Breast epithelium (tissue), 4 donors: ENCODE measurements at regions not wholly inside any gene's neighbourhood (a gene's known extent, or its start where the extent isn't known, plus 50 kb on each side); places are given as distances from the start of the nearest gene placed in this dataset.

Source experiments
- DNase-seq, 2 donors: peaks; one replicate each; pipeline ENCODE4 v3.0.0-alpha.2; 2019; ENCODE audit warnings: low spot score in 2 of 2
- H3K27ac ChIP-seq, 2 donors: fragments of 200-600 bp; sonication (generic) in 1 of 2; one replicate each; pipeline ENCODE4 v1.5.1; 2016 to 2019; ENCODE audit warnings: mild to moderate bottlenecking in 1 of 2
- H3K27me3 ChIP-seq, 2 donors: fragments of 200-600 bp; sonication (generic) in 1 of 2; one replicate each; pipeline versions ENCODE4 v1.5.1 to v1.6.0; 2017 to 2019; ENCODE audit warnings: control low read depth in 1 of 2, mild to moderate bottlenecking in 1 of 2
- H3K36me3 ChIP-seq: fragments of 200-600 bp; one replicate; pipeline ENCODE4 v1.5.1; 2019
- H3K4me1 ChIP-seq, 2 donors: fragments of 200-600 bp; sonication (generic); one replicate each; pipeline ENCODE4 v1.5.1; 2016 to 2019; ENCODE audit warnings: control low read depth in 1 of 2
- H3K4me3 ChIP-seq, 3 donors: fragments of 200-600 bp; sonication (generic); 1 replicate in 2 of 3; 2 replicates in 1 of 3; pipeline ENCODE4 v1.5.1; 2016 to 2019; ENCODE audit warnings: mild to moderate bottlenecking in 3 of 3, moderate library complexity in 2 of 3
- H3K9me3 ChIP-seq, 2 donors: fragments of 200-600 bp; sonication (generic) in 1 of 2; one replicate each; pipeline ENCODE4 v1.5.1; 2016 to 2019; ENCODE audit warnings: control low read depth in 1 of 2
- POLR2A ChIP-seq: fragments of 450-650 bp; IDR thresholded peaks from one replicate; pipeline ENCODE4 v1.6.1; 2016; ENCODE audit warnings: antibody characterized with exemption, mild to moderate bottlenecking, moderate library complexity
- POLR2AphosphoS5 ChIP-seq, 3 donors: sonication (generic); formaldehyde crosslinking; IDR thresholded peaks; one replicate each; pipeline ENCODE4 v1.6.1; 2017; ENCODE audit warnings: antibody characterized with exemption in 3 of 3
- intact Hi-C: fragments of 100-400 bp; cut with DNase I; formaldehyde crosslinking; loops from one replicate; pipeline ENCODE4 v1.15.1; 2023; ENCODE audit warnings: low total_unique reads
- TF ChIP-seq, protein P1 (sequence below), 3 donors: fragments of 450-650 bp; IDR thresholded peaks; one replicate each; pipeline ENCODE4 v1.5.1; 2016 to 2017; ENCODE audit warnings: antibody characterized with exemption in 3 of 3, mild to moderate bottlenecking in 3 of 3, moderate library complexity in 3 of 3

DNA sequence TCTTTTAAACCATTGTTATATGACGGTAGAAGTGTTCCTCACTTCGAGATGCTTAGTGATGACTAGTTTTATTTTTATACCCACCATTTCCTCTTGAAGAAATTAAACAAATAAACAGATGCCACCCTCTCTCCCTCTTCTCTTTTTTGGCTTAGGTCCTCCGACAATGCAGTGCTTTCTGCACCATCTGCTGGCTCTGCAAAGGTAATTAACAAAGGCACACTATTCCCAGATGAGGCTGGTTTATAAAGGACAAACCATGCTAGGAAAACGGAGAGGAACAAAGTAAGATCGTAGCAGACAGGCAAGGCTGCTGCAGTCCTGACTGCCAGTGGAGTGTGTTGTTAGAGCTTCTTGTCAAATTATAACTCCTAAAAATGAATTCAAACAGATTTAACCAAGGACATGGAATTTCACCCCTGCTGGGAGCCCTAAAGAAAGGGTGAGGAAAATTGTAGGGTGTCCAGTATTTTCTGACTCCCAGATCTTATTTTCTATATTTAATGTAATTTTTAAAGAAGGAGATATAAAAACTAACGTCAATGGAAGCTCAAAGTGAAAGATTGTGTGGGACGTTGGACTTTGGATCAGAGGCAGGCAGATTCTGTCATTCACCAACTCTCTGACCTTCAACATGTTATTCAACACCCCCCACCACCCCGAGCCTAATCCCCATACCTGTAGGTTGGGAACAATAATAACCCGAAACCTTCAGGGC, 142.1 kb downstream of the CPEB2 start:
- TF ChIP-seq, protein P1, sequence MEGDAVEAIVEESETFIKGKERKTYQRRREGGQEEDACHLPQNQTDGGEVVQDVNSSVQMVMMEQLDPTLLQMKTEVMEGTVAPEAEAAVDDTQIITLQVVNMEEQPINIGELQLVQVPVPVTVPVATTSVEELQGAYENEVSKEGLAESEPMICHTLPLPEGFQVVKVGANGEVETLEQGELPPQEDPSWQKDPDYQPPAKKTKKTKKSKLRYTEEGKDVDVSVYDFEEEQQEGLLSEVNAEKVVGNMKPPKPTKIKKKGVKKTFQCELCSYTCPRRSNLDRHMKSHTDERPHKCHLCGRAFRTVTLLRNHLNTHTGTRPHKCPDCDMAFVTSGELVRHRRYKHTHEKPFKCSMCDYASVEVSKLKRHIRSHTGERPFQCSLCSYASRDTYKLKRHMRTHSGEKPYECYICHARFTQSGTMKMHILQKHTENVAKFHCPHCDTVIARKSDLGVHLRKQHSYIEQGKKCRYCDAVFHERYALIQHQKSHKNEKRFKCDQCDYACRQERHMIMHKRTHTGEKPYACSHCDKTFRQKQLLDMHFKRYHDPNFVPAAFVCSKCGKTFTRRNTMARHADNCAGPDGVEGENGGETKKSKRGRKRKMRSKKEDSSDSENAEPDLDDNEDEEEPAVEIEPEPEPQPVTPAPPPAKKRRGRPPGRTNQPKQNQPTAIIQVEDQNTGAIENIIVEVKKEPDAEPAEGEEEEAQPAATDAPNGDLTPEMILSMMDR (IDR thresholded peaks at IDR 0.05): no peak
- TF ChIP-seq POLR2AphosphoS5 (IDR thresholded peaks at IDR 0.05): no peak
- TF ChIP-seq POLR2A: no peak
- intact Hi-C loops: no loop called here

DNA sequence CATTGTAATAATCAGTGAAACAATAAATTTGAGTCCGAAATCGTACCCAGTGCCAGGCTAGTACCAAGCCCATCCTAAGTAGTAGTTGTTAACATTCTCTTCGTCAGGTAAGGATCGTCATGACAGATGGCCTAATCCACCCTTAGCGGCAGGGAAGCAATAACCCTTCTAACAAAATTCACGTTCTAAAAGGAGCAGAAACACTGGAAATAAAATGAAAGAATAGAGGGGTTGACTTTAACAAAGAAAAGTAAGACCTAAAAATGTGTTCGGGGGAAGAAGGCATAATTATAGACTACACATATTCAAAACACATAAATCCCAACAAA, 142.7 kb downstream of the CPEB2 start:
- Histone ChIP-seq H3K27ac (no peak overlapping the region), H3K4me3 (no peak overlapping the region), H3K4me1 (no peaks in the 10 kb centered on the region), H3K27me3 (no peaks in the 10 kb centered on the region), H3K36me3 (no peaks in the 10 kb centered on the region), H3K9me3 (no peaks in the 10 kb centered on the region)
- TF ChIP-seq POLR2A (no peak), POLR2AphosphoS5 (IDR thresholded peaks at IDR 0.05) (no peak)
- TF ChIP-seq, protein P1 (IDR thresholded peaks at IDR 0.05): no peak
- DNase-seq: no peak
- intact Hi-C loops: no loop called here

More for the DNA sequence above, 142.1 kb downstream of the CPEB2 start:
- no peaks in the 10 kb centered on the region for H3K9me3 ChIP-seq
- H3K27me3 ChIP-seq: no peaks in the 10 kb centered on the region
- H3K4me1 ChIP-seq: no peaks in the 10 kb centered on the region
- no peak overlapping the region for H3K27ac ChIP-seq
- no peaks in the 10 kb centered on the region for H3K36me3 ChIP-seq
- H3K4me3 ChIP-seq: no peak overlapping the region
- no peak for DNase-seq

DNA sequence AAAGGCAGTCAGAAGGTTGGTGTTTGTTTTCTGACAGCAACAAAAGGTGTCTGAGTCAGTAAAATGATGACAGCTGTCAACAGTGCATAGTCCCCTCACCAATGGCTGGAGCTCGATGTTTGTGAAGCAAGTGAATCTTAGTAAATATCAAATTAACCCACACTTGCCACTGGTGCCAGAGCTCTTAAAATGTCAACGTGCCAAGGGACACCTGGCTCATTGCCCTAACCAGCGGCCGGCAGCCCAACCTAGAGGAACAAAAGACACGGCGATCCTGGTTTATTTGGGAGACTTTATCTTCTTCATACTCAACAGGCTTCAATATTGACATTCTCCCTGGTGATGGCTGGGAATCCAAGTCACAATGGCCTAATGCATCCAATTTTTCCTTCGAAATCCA, 143.4 kb downstream of the CPEB2 start:
- no peak for DNase-seq
- TF ChIP-seq POLR2A (no peak), POLR2AphosphoS5 (IDR thresholded peaks at IDR 0.05) (no peak)
- TF ChIP-seq, protein P1 (IDR thresholded peaks at IDR 0.05): no peak
- H3K4me3 ChIP-seq: no peak overlapping the region
- H3K4me1 ChIP-seq: no peaks in the 10 kb centered on the region
- intact Hi-C loops: no loop called here
- no peak overlapping the region for H3K27ac ChIP-seq
- no peaks in the 10 kb centered on the region for H3K9me3 ChIP-seq
- H3K36me3 ChIP-seq: no peaks in the 10 kb centered on the region
- no peaks in the 10 kb centered on the region for H3K27me3 ChIP-seq

DNA sequence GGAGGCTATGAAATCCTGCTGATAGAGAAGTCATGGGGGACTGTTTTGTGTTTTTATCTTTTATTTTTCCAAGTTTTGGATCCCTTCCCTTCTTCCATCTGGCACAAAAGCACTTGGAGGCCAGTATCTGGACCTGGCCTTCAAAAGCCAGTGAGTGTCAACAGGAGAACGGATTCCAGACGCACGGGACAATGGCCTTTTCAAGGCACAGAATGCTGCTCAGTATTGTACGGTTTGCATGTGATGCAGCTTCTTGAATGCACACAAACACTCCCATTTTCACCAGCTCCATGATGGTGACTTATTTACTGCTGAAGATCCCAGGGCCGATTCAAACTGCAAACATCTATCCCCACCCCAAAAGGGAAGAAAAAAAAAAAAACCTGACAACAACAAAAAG, 145.4 kb downstream of the CPEB2 start:
- TF ChIP-seq POLR2AphosphoS5 (IDR thresholded peaks at IDR 0.05) (no peak), POLR2A (no peak)
- TF ChIP-seq, protein P1 (IDR thresholded peaks at IDR 0.05): no peak
- intact Hi-C loops: no loop called here
- no peak overlapping the region for H3K4me3 ChIP-seq

DNA sequence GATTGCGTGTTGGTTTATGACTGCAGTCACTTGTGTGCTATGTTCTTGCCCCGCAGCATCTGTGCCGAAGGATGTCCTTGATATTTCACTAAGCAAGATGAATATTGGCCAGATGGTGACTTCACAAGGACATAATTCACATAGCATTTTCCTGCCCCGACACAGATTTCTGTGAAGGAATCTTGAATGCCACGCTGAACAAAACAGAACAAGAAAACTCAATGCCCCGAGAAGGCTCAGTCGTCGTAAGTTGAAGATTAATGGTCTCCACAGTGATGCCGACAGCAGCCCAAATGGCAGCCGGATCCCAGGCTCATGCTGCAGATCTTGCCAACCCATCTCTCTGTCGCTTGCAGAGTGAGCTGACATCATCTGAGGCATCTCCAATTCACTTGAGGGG, 145.9 kb downstream of the CPEB2 start:
- Histone ChIP-seq H3K4me3 (no peak overlapping the region), H3K27me3 (no peaks in the 10 kb centered on the region), H3K36me3 (no peaks in the 10 kb centered on the region), H3K27ac (no peak overlapping the region), H3K4me1 (no peaks in the 10 kb centered on the region), H3K9me3 (no peaks in the 10 kb centered on the region)
- intact Hi-C loops: no loop called here
- DNase-seq: no peak
- no peak for TF ChIP-seq POLR2A
- TF ChIP-seq, protein P1 (IDR thresholded peaks at IDR 0.05): no peak
- no peak for TF ChIP-seq POLR2AphosphoS5 (IDR thresholded peaks at IDR 0.05)

More for the DNA sequence above, 145.4 kb downstream of the CPEB2 start:
- H3K27me3 ChIP-seq: no peaks in the 10 kb centered on the region
- H3K27ac ChIP-seq: no peak overlapping the region
- no peaks in the 10 kb centered on the region for H3K36me3 ChIP-seq
- DNase-seq: no peak
- no peaks in the 10 kb centered on the region for H3K9me3 ChIP-seq
- no peaks in the 10 kb centered on the region for H3K4me1 ChIP-seq
